ENCODE measurements at regions not wholly inside any gene's neighbourhood (a gene's known extent, or its start where the extent isn't known, plus 50 kb on each side); places are given as distances from the start of the nearest gene placed in this dataset.

GRCh38 chr3:135622215-135622614 lies 343.3 kb upstream of the PPP2R3A start:
- FAIRE-seq (no peak), DNase-seq (ENCODE audit: low read depth) (no peak)
- Histone ChIP-seq H3K27me3 (ENCODE audit: control insufficient read depth, insufficient read depth, low read length) (no peaks in the 10 kb centered on the region), H3K4me3 (ENCODE audit: low read depth, low read length) (no peak overlapping the region), H3K36me3 (ENCODE audit: control insufficient read depth, insufficient read depth, low read length) (no peaks in the 10 kb centered on the region)
- TF ChIP-seq CTCF (IDR thresholded peaks at IDR 0.05; ENCODE audit: insufficient read depth, low read length, severe bottlenecking) = no peak

GRCh38 chr3:135622656-135623055 lies 342.9 kb upstream of the PPP2R3A start:
- TF ChIP-seq CTCF (IDR thresholded peaks at IDR 0.05; ENCODE audit: insufficient read depth, low read length, severe bottlenecking) = no peak
- FAIRE-seq = no peak
- H3K4me3 ChIP-seq (ENCODE audit: low read depth, low read length) = no peak overlapping the region
- H3K27me3 ChIP-seq (ENCODE audit: control insufficient read depth, insufficient read depth, low read length) = no peaks in the 10 kb centered on the region
- H3K36me3 ChIP-seq (ENCODE audit: control insufficient read depth, insufficient read depth, low read length) = no peaks in the 10 kb centered on the region
- DNase-seq (ENCODE audit: low read depth) = no peak

GRCh38 chr3:135623558-135623957 lies 342.0 kb upstream of the PPP2R3A start:
- TF ChIP-seq CTCF (IDR thresholded peaks at IDR 0.05; ENCODE audit: insufficient read depth, low read length, severe bottlenecking) = no peak
- no peak overlapping the region for H3K4me3 ChIP-seq (ENCODE audit: low read depth, low read length)
- H3K27me3 ChIP-seq (ENCODE audit: control insufficient read depth, insufficient read depth, low read length) = no peaks in the 10 kb centered on the region
- no peaks in the 10 kb centered on the region for H3K36me3 ChIP-seq (ENCODE audit: control insufficient read depth, insufficient read depth, low read length)
- DNase-seq (ENCODE audit: low read depth) (no peak), FAIRE-seq (no peak)

- FAIRE-seq (no peak), DNase-seq (ENCODE audit: low read depth) (no peak)
- Histone ChIP-seq H3K4me3 (ENCODE audit: low read depth, low read length) (no peak overlapping the region), H3K27me3 (ENCODE audit: control insufficient read depth, insufficient read depth, low read length) (no peaks in the 10 kb centered on the region), H3K36me3 (ENCODE audit: control insufficient read depth, insufficient read depth, low read length) (no peaks in the 10 kb centered on the region)
- no peak for TF ChIP-seq CTCF (IDR thresholded peaks at IDR 0.05; ENCODE audit: insufficient read depth, low read length, severe bottlenecking)
Observed at GRCh38 chr3:135627057-135627456, 338.5 kb upstream of the PPP2R3A start.

GRCh38 chr3:135629701-135630408 lies 335.7 kb upstream of the PPP2R3A start:
- Histone ChIP-seq H3K27me3 (ENCODE audit: control insufficient read depth, insufficient read depth, low read length) (no peaks in the 10 kb centered on the region), H3K36me3 (ENCODE audit: control insufficient read depth, insufficient read depth, low read length) (no peaks in the 10 kb centered on the region), H3K4me3 (ENCODE audit: low read depth, low read length) (no peak overlapping the region)
- DNase-seq (ENCODE audit: low read depth) (no peak), FAIRE-seq (no peak)
- no peak for TF ChIP-seq CTCF (IDR thresholded peaks at IDR 0.05; ENCODE audit: insufficient read depth, low read length, severe bottlenecking)

- FAIRE-seq = no peak
- no peak for DNase-seq (ENCODE audit: low read depth)
- Histone ChIP-seq H3K27me3 (ENCODE audit: control insufficient read depth, insufficient read depth, low read length) (no peaks in the 10 kb centered on the region), H3K36me3 (ENCODE audit: control insufficient read depth, insufficient read depth, low read length) (no peaks in the 10 kb centered on the region), H3K4me3 (ENCODE audit: low read depth, low read length) (no peak overlapping the region)
- TF ChIP-seq CTCF (IDR thresholded peaks at IDR 0.05; ENCODE audit: insufficient read depth, low read length, severe bottlenecking) = no peak
Observed at GRCh38 chr3:135632556-135633065, 332.9 kb upstream of the PPP2R3A start.
